ENCODE measurements at regions not wholly inside any gene's neighbourhood (a gene's known extent, or its start where the extent isn't known, plus 50 kb on each side); places are given as distances from the start of the nearest gene placed in this dataset.

DNA sequence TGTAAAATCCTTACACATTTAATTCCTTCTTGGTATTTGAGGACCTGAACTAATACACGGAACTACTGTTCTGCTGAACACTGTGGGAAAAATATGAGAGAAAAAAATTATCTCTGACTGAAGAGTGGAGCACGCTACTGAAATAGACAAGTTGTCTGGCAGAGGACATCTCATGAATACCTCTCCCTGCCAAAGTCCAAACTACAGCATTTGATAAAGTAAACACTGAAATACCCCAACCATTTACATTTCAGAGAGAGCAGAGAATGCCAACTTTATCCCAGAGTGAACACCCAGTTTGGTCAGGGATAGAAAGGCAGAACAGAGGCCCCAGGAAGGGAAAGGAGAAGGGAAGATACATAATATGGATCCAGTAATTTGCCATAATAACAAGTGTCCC lies 920.7 kb downstream of the SQOR start:
- no peak overlapping the region for H3K27ac ChIP-seq (ENCODE audit: low read depth, low read length)
- no peak overlapping the region for H2AFZ ChIP-seq (ENCODE audit: low read depth, low read length, severe bottlenecking)
- H4K20me1 ChIP-seq (ENCODE audit: low read depth, low read length): no peaks in the 10 kb centered on the region
- TF ChIP-seq, protein P1, sequence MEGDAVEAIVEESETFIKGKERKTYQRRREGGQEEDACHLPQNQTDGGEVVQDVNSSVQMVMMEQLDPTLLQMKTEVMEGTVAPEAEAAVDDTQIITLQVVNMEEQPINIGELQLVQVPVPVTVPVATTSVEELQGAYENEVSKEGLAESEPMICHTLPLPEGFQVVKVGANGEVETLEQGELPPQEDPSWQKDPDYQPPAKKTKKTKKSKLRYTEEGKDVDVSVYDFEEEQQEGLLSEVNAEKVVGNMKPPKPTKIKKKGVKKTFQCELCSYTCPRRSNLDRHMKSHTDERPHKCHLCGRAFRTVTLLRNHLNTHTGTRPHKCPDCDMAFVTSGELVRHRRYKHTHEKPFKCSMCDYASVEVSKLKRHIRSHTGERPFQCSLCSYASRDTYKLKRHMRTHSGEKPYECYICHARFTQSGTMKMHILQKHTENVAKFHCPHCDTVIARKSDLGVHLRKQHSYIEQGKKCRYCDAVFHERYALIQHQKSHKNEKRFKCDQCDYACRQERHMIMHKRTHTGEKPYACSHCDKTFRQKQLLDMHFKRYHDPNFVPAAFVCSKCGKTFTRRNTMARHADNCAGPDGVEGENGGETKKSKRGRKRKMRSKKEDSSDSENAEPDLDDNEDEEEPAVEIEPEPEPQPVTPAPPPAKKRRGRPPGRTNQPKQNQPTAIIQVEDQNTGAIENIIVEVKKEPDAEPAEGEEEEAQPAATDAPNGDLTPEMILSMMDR (IDR thresholded peaks at IDR 0.05; ENCODE audit: insufficient read depth, low read length, poor library complexity, severe bottlenecking): no peak
- TF ChIP-seq EZH2phosphoT487 (conservative IDR thresholded peaks at IDR 0.05; ENCODE audit: low read length): no peak
- H3K9ac ChIP-seq (ENCODE audit: low read length): no peak overlapping the region
- no peak overlapping the region for H3K4me3 ChIP-seq (ENCODE audit: insufficient read depth, low read length, poor library complexity, severe bottlenecking)
- no peaks in the 10 kb centered on the region for H3K9me3 ChIP-seq (ENCODE audit: insufficient read depth, low read length)
- no peaks in the 10 kb centered on the region for H3F3A ChIP-seq (ENCODE audit: insufficient read depth)
- H3K36me3 ChIP-seq (ENCODE audit: low read length): no peaks in the 10 kb centered on the region
- H3K9me2 ChIP-seq (replicated peaks; ENCODE audit: insufficient read depth, low read length): no peaks in the 10 kb centered on the region
- H3K4me2 ChIP-seq (ENCODE audit: low read depth, low read length, poor library complexity, severe bottlenecking): no peak overlapping the region
- H3K79me2 ChIP-seq (ENCODE audit: insufficient read depth, low read length): no peaks in the 10 kb centered on the region
- H3K27me3 ChIP-seq (ENCODE audit: low read length): no peaks in the 10 kb centered on the region

DNA sequence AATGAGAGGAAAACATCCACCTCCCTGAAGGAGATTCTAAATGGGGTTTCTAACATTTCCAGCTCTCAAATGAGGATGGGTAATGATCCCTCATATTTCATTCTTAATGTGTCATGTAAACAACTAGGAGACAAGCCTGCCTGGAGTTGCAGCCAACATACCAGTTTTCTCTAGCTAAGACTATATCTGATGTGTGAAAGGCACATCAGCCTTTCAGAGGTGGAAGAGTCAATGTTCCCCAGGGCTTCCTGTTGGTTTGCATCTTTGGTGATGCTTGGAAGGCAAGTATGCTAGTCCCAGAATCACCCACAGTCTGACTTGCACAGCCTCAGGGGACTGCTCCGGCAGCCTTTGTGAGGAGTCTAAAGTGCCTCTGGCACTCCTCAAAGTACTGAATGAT lies 921.2 kb downstream of the SQOR start:
- H3K4me3 ChIP-seq (ENCODE audit: insufficient read depth, low read length, poor library complexity, severe bottlenecking): no peak overlapping the region
- TF ChIP-seq, protein P1 (IDR thresholded peaks at IDR 0.05; ENCODE audit: insufficient read depth, low read length, poor library complexity, severe bottlenecking): no peak
- TF ChIP-seq EZH2phosphoT487 (conservative IDR thresholded peaks at IDR 0.05; ENCODE audit: low read length): no peak
- no peak overlapping the region for H3K9ac ChIP-seq (ENCODE audit: low read length)
- H3K27me3 ChIP-seq (ENCODE audit: low read length): no peaks in the 10 kb centered on the region
- H3K9me2 ChIP-seq (replicated peaks; ENCODE audit: insufficient read depth, low read length): no peaks in the 10 kb centered on the region
- no peaks in the 10 kb centered on the region for H3K79me2 ChIP-seq (ENCODE audit: insufficient read depth, low read length)
- no peaks in the 10 kb centered on the region for H3F3A ChIP-seq (ENCODE audit: insufficient read depth)
- no peaks in the 10 kb centered on the region for H3K36me3 ChIP-seq (ENCODE audit: low read length)
- H3K27ac ChIP-seq (ENCODE audit: low read depth, low read length): no peak overlapping the region
- no peak overlapping the region for H3K4me2 ChIP-seq (ENCODE audit: low read depth, low read length, poor library complexity, severe bottlenecking)
- no peaks in the 10 kb centered on the region for H3K9me3 ChIP-seq (ENCODE audit: insufficient read depth, low read length)
- H2AFZ ChIP-seq (ENCODE audit: low read depth, low read length, severe bottlenecking): no peak overlapping the region
- H4K20me1 ChIP-seq (ENCODE audit: low read depth, low read length): no peaks in the 10 kb centered on the region

DNA sequence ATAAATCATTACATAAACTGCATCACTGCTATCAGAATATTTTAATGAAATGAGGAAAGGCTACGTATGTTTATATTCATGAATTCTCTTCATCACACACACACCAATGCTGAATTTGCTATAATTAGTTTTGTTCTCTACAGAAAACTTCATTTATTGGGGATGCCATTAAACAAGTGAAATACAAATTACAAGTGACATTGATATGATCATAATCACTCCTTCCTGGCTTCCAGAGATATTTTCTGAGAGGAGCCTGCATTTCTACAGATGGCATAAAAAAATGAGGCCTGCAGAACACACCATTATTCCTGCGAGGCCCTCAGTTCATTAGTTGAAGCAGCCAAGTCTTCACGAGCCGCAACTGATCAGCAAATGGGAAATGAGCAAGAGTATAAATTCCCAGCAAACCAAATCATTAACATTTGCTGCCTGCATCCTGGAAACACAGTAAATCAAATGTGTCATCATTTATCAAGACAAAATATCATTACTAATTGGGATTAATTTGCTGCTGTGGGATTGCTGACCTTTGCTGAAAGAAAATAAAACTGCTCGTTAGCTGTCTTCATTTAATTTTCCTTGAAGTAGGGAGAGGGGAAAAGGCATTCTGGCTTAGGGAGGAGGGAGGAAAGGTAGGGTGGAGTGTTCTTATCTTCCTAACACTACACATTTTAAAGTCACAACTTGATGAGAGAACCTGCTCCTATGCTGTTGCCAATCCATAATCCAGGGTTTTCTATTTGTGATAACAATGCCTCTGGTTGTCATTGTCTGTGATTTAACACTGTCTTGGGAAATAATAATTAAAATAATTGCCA lies 921.9 kb downstream of the SQOR start:
- Histone ChIP-seq H4K20me1 (ENCODE audit: low read depth, low read length) (no peaks in the 10 kb centered on the region), H3K27ac (ENCODE audit: low read depth, low read length) (no peak overlapping the region), H3K27me3 (ENCODE audit: low read length) (no peaks in the 10 kb centered on the region), H3K9ac (ENCODE audit: low read length) (no peak overlapping the region), H3K36me3 (ENCODE audit: low read length) (no peaks in the 10 kb centered on the region), H2AFZ (ENCODE audit: low read depth, low read length, severe bottlenecking) (no peak overlapping the region), H3K79me2 (ENCODE audit: insufficient read depth, low read length) (no peaks in the 10 kb centered on the region), H3K9me3 (ENCODE audit: insufficient read depth, low read length) (no peaks in the 10 kb centered on the region), H3K4me3 (ENCODE audit: insufficient read depth, low read length, poor library complexity, severe bottlenecking) (no peak overlapping the region), H3F3A (ENCODE audit: insufficient read depth) (no peaks in the 10 kb centered on the region), H3K9me2 (replicated peaks; ENCODE audit: insufficient read depth, low read length) (no peaks in the 10 kb centered on the region; the same call in 1 of the 2 replicates), H3K4me2 (ENCODE audit: low read depth, low read length, poor library complexity, severe bottlenecking) (no peak overlapping the region)
- TF ChIP-seq EZH2phosphoT487 (conservative IDR thresholded peaks at IDR 0.05; ENCODE audit: low read length): no peak
- TF ChIP-seq, protein P1 (IDR thresholded peaks at IDR 0.05; ENCODE audit: insufficient read depth, low read length, poor library complexity, severe bottlenecking): no peak

All from SU-DHL-6 (cell line).